Neural crest cell (in vitro differentiated cells): ENCODE measurements at regions not wholly inside any gene's neighbourhood (a gene's known extent, or its start where the extent isn't known, plus 50 kb on each side); places are given as distances from the start of the nearest gene placed in this dataset.

Source experiments
- DNase-seq: peaks from one replicate; pipeline ENCODE4 v3.0.0; 2021; ENCODE audit warnings: low read depth, mixed read lengths, low spot score
- H3K27ac Mint-ChIP-seq: one replicate; pipeline ENCODE4 v1.8.0; 2021; ENCODE audit warnings: mild to moderate bottlenecking, mixed read lengths; ENCODE audit not compliant: unreplicated experiment
- H3K27me3 Mint-ChIP-seq: 2 replicates; pipeline ENCODE4 v1.8.0; 2021; ENCODE audit warnings: low read depth, mild to moderate bottlenecking, mixed read lengths
- H3K36me3 Mint-ChIP-seq: 2 replicates; pipeline ENCODE4 v1.8.0; 2021; ENCODE audit warnings: low read depth, mild to moderate bottlenecking, mixed read lengths
- H3K4me1 Mint-ChIP-seq: 2 replicates; pipeline ENCODE4 v1.8.0; 2021; ENCODE audit warnings: mixed read lengths
- H3K4me3 Mint-ChIP-seq: one replicate; pipeline ENCODE4 v1.8.0; 2021; ENCODE audit warnings: mild to moderate bottlenecking, mixed read lengths
- H3K9me3 Mint-ChIP-seq: 2 replicates; pipeline ENCODE4 v1.8.0; 2021; ENCODE audit warnings: mixed read lengths
- CTCF ChIP-seq: fragments of 200-600 bp; sonication (generic); conservative IDR thresholded peaks from 2 replicates; pipeline ENCODE4 v1.5.0; 2021; ENCODE audit warnings: antibody characterized with exemption, mild to moderate bottlenecking

DNA sequence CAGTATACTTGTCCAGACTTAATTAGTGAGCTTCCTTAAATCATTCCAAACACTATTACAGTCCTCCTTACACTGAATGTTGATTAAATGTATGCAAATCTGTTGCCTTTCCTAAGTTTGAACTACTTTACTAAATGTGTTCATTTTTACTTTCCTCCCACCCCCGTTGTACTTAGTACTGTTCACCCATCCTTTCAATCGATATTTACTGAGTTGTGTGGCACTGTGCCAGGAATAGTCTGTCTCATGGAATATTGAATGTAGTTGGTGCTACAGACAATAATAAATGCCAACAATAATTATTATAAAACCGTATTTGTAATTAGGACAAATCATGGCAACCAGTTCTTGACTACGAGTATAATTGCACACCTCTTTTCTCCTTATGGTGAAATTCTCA, 335.7 kb downstream of the GPR37 start:
- no peak for DNase-seq
- no peak overlapping the region for H3K4me3 Mint-ChIP-seq
- TF ChIP-seq CTCF, result no peak
- no peaks in the 10 kb centered on the region for H3K27me3 Mint-ChIP-seq
- H3K27ac Mint-ChIP-seq, result no peak overlapping the region
- H3K36me3 Mint-ChIP-seq, result no peaks in the 10 kb centered on the region
- no peaks in the 10 kb centered on the region for H3K4me1 Mint-ChIP-seq
- H3K9me3 Mint-ChIP-seq, result no peaks in the 10 kb centered on the region

GRCh38 chr7:124428781-124429180, 336.8 kb downstream of the GPR37 start:
- Mint-ChIP-seq H3K4me3 (no peak overlapping the region), H3K36me3 (no peaks in the 10 kb centered on the region), H3K9me3 (no peaks in the 10 kb centered on the region), H3K27me3 (no peaks in the 10 kb centered on the region), H3K27ac (no peak overlapping the region), H3K4me1 (no peaks in the 10 kb centered on the region)
- DNase-seq, result no peak
- no peak for TF ChIP-seq CTCF

DNA sequence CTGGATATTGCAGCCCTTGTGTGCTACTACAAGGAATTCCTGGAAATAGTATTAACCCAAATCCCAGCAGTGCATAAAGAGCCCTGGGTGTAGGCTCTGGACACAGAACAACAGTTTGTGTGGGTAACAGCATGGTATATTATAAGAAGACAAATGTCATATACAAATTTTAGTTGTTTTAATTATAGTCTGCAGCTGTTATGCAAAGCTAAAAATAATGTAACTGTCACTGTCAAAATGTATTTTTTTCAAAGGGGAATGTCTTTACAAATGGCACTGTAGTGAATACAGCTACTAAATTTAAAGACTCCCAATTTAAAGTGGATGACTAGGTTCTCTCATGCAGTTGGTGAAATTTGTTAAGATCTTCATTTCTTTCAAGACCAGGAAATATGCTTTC, 339.0 kb downstream of the GPR37 start:
- no peak for DNase-seq
- Mint-ChIP-seq H3K27ac (no peak overlapping the region), H3K9me3 (no peaks in the 10 kb centered on the region), H3K27me3 (no peaks in the 10 kb centered on the region), H3K36me3 (no peaks in the 10 kb centered on the region), H3K4me3 (no peak overlapping the region), H3K4me1 (no peaks in the 10 kb centered on the region)
- TF ChIP-seq CTCF, result no peak

DNA sequence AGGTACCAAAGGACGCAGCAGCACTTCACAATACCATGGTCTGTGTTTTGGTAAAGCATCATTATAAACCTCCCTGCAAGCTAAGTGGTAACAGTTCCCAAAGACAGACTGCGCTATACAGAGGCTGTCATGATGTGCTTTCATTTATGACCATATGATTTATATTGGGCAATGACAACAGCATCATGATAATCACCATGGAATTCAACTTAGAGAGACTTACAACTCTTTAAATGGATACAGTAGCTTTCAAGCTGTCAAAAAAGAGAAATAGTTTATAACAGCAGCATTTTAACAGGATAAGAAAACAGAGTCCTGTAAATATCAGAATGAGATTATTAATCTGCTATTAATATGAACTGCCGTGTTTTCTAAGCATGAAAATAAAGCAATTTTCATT, 341.7 kb downstream of the GPR37 start:
- Mint-ChIP-seq H3K4me3 (no peak overlapping the region), H3K9me3 (peaks cover 3% of the 10 kb centered on the region), H3K27ac (no peak overlapping the region), H3K4me1 (no peaks in the 10 kb centered on the region), H3K27me3 (no peaks in the 10 kb centered on the region), H3K36me3 (no peaks in the 10 kb centered on the region)
- no peak for TF ChIP-seq CTCF
- no peak for DNase-seq

DNA sequence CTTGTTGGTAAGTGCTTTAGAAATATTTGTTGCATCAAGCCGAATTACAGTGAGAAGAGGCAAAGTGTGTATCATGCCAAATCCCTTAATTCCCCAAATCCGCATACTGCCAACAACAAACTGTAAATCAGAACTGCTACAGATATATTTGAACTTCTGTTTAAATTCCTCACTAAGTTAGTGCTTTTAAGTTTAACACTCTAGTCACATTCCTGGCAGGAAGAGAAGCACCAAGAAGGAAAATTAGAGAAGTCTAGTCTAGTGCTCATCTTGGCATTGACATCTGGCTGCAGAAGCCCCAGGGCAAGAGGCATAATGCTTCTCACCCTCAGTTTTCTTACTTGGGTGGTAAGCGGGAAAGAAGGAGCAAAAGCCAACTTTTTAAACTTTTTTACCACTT, 343.5 kb downstream of the GPR37 start:
- Mint-ChIP-seq H3K27me3 (no peaks in the 10 kb centered on the region), H3K9me3 (peaks cover 3% of the 10 kb centered on the region), H3K27ac (no peak overlapping the region), H3K4me1 (no peaks in the 10 kb centered on the region), H3K36me3 (no peaks in the 10 kb centered on the region), H3K4me3 (no peak overlapping the region)
- no peak for TF ChIP-seq CTCF
- DNase-seq, result no peak

DNA sequence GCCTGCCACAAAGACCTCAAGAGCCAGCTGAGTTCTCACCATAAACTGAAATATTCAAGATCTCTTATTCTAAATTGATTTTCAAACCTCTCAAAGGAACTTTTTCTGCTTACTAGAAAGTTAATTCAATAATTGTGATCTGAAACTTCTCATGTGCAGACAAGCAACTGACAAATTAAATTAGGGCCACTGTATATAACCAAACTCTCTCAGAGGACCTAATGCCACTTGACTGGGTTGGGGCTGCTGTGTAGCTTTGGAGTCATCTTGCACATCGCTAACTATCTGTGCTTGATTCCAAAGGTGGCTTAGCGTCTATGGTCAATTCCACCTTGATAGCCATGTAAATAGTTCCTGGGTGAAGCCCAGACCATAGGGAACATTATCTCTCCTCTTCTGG, 345.2 kb downstream of the GPR37 start:
- no peak for TF ChIP-seq CTCF
- H3K27me3 Mint-ChIP-seq, result no peaks in the 10 kb centered on the region
- no peaks in the 10 kb centered on the region for H3K36me3 Mint-ChIP-seq
- no peak overlapping the region for H3K4me3 Mint-ChIP-seq
- no peak for DNase-seq
- no peaks in the 10 kb centered on the region for H3K4me1 Mint-ChIP-seq
- H3K9me3 Mint-ChIP-seq, result peaks cover 3% of the 10 kb centered on the region
- H3K27ac Mint-ChIP-seq, result no peak overlapping the region
